ENCODE measurements at regions not wholly inside any gene's neighbourhood (a gene's known extent, or its start where the extent isn't known, plus 50 kb on each side); places are given as distances from the start of the nearest gene placed in this dataset.

DNA sequence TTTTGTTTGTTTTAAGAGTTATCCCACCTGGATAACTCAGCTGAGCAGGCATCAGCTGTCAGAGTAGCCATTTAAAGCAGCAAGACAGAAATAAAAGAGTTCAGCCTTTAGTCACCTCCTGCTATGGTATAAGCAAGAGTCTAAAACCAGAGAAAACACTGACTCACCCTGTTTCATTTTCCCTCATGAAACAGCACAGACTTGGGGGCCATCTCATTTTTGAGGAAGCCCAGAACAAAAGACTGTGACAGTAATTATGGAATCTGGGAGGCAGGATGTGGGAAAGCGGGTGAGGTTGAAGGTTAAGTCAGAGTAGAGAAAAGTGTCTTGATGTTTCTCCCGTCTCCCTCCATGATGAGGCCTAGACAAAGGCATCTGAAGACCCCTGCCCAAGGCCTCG is 90.2 kb upstream of the FAM174A start:
- TF ChIP-seq, protein P1, sequence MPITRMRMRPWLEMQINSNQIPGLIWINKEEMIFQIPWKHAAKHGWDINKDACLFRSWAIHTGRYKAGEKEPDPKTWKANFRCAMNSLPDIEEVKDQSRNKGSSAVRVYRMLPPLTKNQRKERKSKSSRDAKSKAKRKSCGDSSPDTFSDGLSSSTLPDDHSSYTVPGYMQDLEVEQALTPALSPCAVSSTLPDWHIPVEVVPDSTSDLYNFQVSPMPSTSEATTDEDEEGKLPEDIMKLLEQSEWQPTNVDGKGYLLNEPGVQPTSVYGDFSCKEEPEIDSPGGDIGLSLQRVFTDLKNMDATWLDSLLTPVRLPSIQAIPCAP (CRISPR knock-in tag; IDR thresholded peaks at IDR 0.05) = no peak
- TF ChIP-seq, protein P2, sequence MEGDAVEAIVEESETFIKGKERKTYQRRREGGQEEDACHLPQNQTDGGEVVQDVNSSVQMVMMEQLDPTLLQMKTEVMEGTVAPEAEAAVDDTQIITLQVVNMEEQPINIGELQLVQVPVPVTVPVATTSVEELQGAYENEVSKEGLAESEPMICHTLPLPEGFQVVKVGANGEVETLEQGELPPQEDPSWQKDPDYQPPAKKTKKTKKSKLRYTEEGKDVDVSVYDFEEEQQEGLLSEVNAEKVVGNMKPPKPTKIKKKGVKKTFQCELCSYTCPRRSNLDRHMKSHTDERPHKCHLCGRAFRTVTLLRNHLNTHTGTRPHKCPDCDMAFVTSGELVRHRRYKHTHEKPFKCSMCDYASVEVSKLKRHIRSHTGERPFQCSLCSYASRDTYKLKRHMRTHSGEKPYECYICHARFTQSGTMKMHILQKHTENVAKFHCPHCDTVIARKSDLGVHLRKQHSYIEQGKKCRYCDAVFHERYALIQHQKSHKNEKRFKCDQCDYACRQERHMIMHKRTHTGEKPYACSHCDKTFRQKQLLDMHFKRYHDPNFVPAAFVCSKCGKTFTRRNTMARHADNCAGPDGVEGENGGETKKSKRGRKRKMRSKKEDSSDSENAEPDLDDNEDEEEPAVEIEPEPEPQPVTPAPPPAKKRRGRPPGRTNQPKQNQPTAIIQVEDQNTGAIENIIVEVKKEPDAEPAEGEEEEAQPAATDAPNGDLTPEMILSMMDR (IDR thresholded peaks at IDR 0.05) = no peak
- TF ChIP-seq MLX (CRISPR knock-in tag; IDR thresholded peaks at IDR 0.05) = no peak
- TF ChIP-seq FOXJ3 (CRISPR knock-in tag; IDR thresholded peaks at IDR 0.05; ENCODE audit: borderline replicate concordance) = no peak
- no peak for TF ChIP-seq MXD4 (CRISPR knock-in tag; IDR thresholded peaks at IDR 0.05; ENCODE audit: borderline replicate concordance)
- TF ChIP-seq, protein P3, sequence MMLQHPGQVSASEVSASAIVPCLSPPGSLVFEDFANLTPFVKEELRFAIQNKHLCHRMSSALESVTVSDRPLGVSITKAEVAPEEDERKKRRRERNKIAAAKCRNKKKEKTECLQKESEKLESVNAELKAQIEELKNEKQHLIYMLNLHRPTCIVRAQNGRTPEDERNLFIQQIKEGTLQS (CRISPR knock-in tag; conservative IDR thresholded peaks at IDR 0.05) = no peak
- no peak for TF ChIP-seq ARID4B (CRISPR knock-in tag; IDR thresholded peaks at IDR 0.05; ENCODE audit: borderline replicate concordance)
- no peak for TF ChIP-seq SP1 (CRISPR knock-in tag; conservative IDR thresholded peaks at IDR 0.05)
- TF ChIP-seq FOXK1 (CRISPR knock-in tag; IDR thresholded peaks at IDR 0.05) = no peak
- TF ChIP-seq, protein P4, sequence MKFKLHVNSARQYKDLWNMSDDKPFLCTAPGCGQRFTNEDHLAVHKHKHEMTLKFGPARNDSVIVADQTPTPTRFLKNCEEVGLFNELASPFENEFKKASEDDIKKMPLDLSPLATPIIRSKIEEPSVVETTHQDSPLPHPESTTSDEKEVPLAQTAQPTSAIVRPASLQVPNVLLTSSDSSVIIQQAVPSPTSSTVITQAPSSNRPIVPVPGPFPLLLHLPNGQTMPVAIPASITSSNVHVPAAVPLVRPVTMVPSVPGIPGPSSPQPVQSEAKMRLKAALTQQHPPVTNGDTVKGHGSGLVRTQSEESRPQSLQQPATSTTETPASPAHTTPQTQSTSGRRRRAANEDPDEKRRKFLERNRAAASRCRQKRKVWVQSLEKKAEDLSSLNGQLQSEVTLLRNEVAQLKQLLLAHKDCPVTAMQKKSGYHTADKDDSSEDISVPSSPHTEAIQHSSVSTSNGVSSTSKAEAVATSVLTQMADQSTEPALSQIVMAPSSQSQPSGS (CRISPR knock-in tag; IDR thresholded peaks at IDR 0.05; ENCODE audit: borderline replicate concordance, low read depth) = no peak
- no peak for TF ChIP-seq CREB1 (CRISPR knock-in tag; IDR thresholded peaks at IDR 0.05)
- TF ChIP-seq ETV6 (CRISPR knock-in tag; IDR thresholded peaks at IDR 0.05) = no peak
- no peak for TF ChIP-seq NFYB (CRISPR knock-in tag; conservative IDR thresholded peaks at IDR 0.05; ENCODE audit: low read depth)
- no peak for TF ChIP-seq PRDM15 (CRISPR knock-in tag; IDR thresholded peaks at IDR 0.05)

Measured in WTC11 (cell line).